Hepatocyte (in vitro differentiated cells): ENCODE measurements at regions not wholly inside any gene's neighbourhood (a gene's known extent, or its start where the extent isn't known, plus 50 kb on each side); places are given as distances from the start of the nearest gene placed in this dataset.

Experiments used
- CTCF ChIP-seq: fragments of 200-600 bp; sonication (generic); IDR thresholded peaks from 2 replicates; pipeline ENCODE4 v1.5.1; 2016; ENCODE audit warnings: antibody characterized with exemption, mild to moderate bottlenecking; ENCODE audit not compliant: poor library complexity
- EZH2 ChIP-seq: fragments of 200-600 bp; sonication (generic); IDR thresholded peaks from 2 replicates; pipeline ENCODE4 v1.6.1; 2016; ENCODE audit warnings: antibody characterized with exemption, mild to moderate bottlenecking, borderline replicate concordance

GRCh38 chr2:239454507-239454906, 53.7 kb upstream of the HDAC4 start:
- TF ChIP-seq EZH2 = no peak
- no peak for TF ChIP-seq CTCF
